GM23338 (cell line): ENCODE measurements at regions not wholly inside any gene's neighbourhood (a gene's known extent, or its start where the extent isn't known, plus 50 kb on each side); places are given as distances from the start of the nearest gene placed in this dataset.

Experiments
- JUNB ChIP-seq: IDR thresholded peaks from one replicate; pipeline ENCODE4 v1.6.1; 2016; ENCODE audit warnings: antibody characterized with exemption; ENCODE audit not compliant: unreplicated experiment
- TF ChIP-seq, protein P1 (sequence below), 2 experiments: fragments of 200-600 bp in 1 of 2; sonication (generic) in 1 of 2; conservative IDR thresholded peaks; 2 replicates each; pipeline versions ENCODE4 v1.5.1 to v1.6.1; 2016 to 2017; ENCODE audit warnings: antibody characterized with exemption in 2 of 2, low read depth in 2 of 2, mild to moderate bottlenecking in 2 of 2, moderate library complexity in 1 of 2
- TF ChIP-seq, protein P2 (sequence below): IDR thresholded peaks from one replicate; pipeline ENCODE4 v1.6.1; 2018; ENCODE audit warnings: antibody characterized with exemption; ENCODE audit not compliant: unreplicated experiment
- TF ChIP-seq, protein P3 (sequence below): IDR thresholded peaks from 2 replicates; pipeline ENCODE4 v1.6.1; 2016; ENCODE audit warnings: antibody characterized with exemption

DNA sequence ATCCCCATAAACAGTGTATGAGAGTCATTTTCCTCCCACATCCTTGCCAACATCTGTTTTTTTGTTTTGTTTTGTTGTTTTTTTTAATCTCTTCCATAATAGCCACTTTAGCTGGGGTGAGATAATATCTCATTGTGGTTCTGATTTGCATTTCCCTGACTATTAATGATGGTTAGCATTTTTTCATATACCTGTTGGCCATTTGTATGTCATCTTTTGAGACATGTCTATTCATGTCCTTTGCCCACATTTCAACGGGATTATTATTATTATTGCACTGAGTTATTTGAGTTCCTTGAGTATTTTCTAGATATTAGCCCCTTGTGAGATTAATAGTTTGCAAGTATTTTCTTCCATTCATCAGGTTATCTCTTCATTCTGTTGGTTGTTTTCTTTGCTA, 223.3 kb downstream of the LPIN1 start:
- TF ChIP-seq JUNB, result no peak
- TF ChIP-seq, protein P1, sequence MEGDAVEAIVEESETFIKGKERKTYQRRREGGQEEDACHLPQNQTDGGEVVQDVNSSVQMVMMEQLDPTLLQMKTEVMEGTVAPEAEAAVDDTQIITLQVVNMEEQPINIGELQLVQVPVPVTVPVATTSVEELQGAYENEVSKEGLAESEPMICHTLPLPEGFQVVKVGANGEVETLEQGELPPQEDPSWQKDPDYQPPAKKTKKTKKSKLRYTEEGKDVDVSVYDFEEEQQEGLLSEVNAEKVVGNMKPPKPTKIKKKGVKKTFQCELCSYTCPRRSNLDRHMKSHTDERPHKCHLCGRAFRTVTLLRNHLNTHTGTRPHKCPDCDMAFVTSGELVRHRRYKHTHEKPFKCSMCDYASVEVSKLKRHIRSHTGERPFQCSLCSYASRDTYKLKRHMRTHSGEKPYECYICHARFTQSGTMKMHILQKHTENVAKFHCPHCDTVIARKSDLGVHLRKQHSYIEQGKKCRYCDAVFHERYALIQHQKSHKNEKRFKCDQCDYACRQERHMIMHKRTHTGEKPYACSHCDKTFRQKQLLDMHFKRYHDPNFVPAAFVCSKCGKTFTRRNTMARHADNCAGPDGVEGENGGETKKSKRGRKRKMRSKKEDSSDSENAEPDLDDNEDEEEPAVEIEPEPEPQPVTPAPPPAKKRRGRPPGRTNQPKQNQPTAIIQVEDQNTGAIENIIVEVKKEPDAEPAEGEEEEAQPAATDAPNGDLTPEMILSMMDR (conservative IDR thresholded peaks at IDR 0.05; ENCODE audit: low read depth in 2 of 2), result no peak
- TF ChIP-seq, protein P2, sequence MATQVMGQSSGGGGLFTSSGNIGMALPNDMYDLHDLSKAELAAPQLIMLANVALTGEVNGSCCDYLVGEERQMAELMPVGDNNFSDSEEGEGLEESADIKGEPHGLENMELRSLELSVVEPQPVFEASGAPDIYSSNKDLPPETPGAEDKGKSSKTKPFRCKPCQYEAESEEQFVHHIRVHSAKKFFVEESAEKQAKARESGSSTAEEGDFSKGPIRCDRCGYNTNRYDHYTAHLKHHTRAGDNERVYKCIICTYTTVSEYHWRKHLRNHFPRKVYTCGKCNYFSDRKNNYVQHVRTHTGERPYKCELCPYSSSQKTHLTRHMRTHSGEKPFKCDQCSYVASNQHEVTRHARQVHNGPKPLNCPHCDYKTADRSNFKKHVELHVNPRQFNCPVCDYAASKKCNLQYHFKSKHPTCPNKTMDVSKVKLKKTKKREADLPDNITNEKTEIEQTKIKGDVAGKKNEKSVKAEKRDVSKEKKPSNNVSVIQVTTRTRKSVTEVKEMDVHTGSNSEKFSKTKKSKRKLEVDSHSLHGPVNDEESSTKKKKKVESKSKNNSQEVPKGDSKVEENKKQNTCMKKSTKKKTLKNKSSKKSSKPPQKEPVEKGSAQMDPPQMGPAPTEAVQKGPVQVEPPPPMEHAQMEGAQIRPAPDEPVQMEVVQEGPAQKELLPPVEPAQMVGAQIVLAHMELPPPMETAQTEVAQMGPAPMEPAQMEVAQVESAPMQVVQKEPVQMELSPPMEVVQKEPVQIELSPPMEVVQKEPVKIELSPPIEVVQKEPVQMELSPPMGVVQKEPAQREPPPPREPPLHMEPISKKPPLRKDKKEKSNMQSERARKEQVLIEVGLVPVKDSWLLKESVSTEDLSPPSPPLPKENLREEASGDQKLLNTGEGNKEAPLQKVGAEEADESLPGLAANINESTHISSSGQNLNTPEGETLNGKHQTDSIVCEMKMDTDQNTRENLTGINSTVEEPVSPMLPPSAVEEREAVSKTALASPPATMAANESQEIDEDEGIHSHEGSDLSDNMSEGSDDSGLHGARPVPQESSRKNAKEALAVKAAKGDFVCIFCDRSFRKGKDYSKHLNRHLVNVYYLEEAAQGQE, result no peak
- TF ChIP-seq, protein P3, sequence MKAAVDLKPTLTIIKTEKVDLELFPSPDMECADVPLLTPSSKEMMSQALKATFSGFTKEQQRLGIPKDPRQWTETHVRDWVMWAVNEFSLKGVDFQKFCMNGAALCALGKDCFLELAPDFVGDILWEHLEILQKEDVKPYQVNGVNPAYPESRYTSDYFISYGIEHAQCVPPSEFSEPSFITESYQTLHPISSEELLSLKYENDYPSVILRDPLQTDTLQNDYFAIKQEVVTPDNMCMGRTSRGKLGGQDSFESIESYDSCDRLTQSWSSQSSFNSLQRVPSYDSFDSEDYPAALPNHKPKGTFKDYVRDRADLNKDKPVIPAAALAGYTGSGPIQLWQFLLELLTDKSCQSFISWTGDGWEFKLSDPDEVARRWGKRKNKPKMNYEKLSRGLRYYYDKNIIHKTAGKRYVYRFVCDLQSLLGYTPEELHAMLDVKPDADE, result no peak
